H1 (cell line): ENCODE measurements at regions not wholly inside any gene's neighbourhood (a gene's known extent, or its start where the extent isn't known, plus 50 kb on each side); places are given as distances from the start of the nearest gene placed in this dataset.

Experiments used
- CTCF ChIA-PET: fragments of 300-600 bp; sonication (Branson Sonifier 250); formaldehyde crosslinking; loops from one replicate; lab custom pipeline; 2021; ENCODE audit not compliant: partially characterized antibody; lab: Charles Lee
- POLR2A ChIA-PET: fragments of 300-600 bp; sonication (Branson Sonifier 250); formaldehyde crosslinking; loops from one replicate; lab custom pipeline; 2021; ENCODE audit warnings: inconsistent platforms; ENCODE audit not compliant: partially characterized antibody; lab: Charles Lee
- DNase-seq, 2 experiments: peaks; one replicate each; pipeline versions ENCODE4 v3.0.0 to v3.0.0-alpha.2; 2010 to 2022; ENCODE audit warnings: low spot score in 2 of 2, low read depth in 1 of 2, mixed read lengths in 1 of 2
- FAIRE-seq: peaks from 2 replicates; lab custom pipeline; 2011; peaks lifted over from hg19 to GRCh38; lab: Jason Lieb, UNC
- H2AFZ ChIP-seq: 2 replicates; pipeline ENCODE4 v1.8.1; 2012; ENCODE audit warnings: low read length, inconsistent platforms
- H2AK5ac ChIP-seq: 2 replicates; pipeline ENCODE4 v1.6.1; 2013; ENCODE audit warnings: low read depth, low read length
- H2BK120ac ChIP-seq: replicated peaks from 2 replicates; pipeline ENCODE3; 2013; ENCODE audit warnings: low read depth, low read length, inconsistent platforms
- H2BK12ac ChIP-seq: 2 replicates; pipeline ENCODE4 v1.6.1; 2013; ENCODE audit warnings: low read depth, low read length
- H2BK15ac ChIP-seq: 2 replicates; pipeline ENCODE4 v1.6.1; 2013; ENCODE audit warnings: low read length
- H2BK20ac ChIP-seq: 2 replicates; pipeline ENCODE4 v1.6.1; 2013; ENCODE audit warnings: low read length
- H2BK5ac ChIP-seq: 2 replicates; pipeline ENCODE4 v1.6.1; 2013; ENCODE audit warnings: low read depth, low read length
- H3K14ac ChIP-seq: 2 replicates; pipeline ENCODE4 v1.6.1; 2013; ENCODE audit warnings: inconsistent platforms; ENCODE audit not compliant: insufficient read length
- H3K18ac ChIP-seq: 2 replicates; pipeline ENCODE4 v1.6.1; 2013; ENCODE audit warnings: low read length; ENCODE audit errors: extremely low read depth
- H3K23ac ChIP-seq: 2 replicates; pipeline ENCODE4 v1.6.1; 2013; ENCODE audit warnings: inconsistent platforms; ENCODE audit not compliant: insufficient read length
- H3K23me2 ChIP-seq: 2 replicates; pipeline ENCODE4 v1.6.1; 2013; ENCODE audit warnings: low read depth, low read length
- H3K27ac ChIP-seq: 2 replicates; pipeline ENCODE4 v1.6.1; 2011; ENCODE audit warnings: low read depth, low read length, inconsistent platforms
- H3K27me3 ChIP-seq, 4 experiments: replicated peaks in 1 of 4; 1 replicate in 1 of 4; 2 replicates in 3 of 4; pipeline versions ENCODE4 v1.6.1 to v1.8.1; 2011 to 2013; ENCODE audit warnings: low read length in 3 of 4, mild to moderate bottlenecking in 3 of 4, inconsistent platforms in 2 of 4, mixed read lengths in 2 of 4, moderate library complexity in 1 of 4; ENCODE audit not compliant: control insufficient read depth in 3 of 4, insufficient read depth in 3 of 4; ENCODE audit errors: extremely low read depth in 1 of 4
- H3K36me3 ChIP-seq, 4 experiments: 2 replicates each; pipeline versions ENCODE4 v1.6.1 to v1.8.1; 2011 to 2013; ENCODE audit warnings: mild to moderate bottlenecking in 4 of 4, low read length in 3 of 4, moderate library complexity in 2 of 4, control low read depth in 1 of 4, inconsistent platforms in 1 of 4; ENCODE audit not compliant: insufficient read depth in 4 of 4, control insufficient read depth in 2 of 4
- H3K4ac ChIP-seq: replicated peaks from 2 replicates; pipeline ENCODE3; 2013; ENCODE audit warnings: low read length, low read depth, mixed read lengths, inconsistent platforms; ENCODE audit not compliant: insufficient read length
- H3K4me1 ChIP-seq, 4 experiments: replicated peaks in 1 of 4; 1 replicate in 1 of 4; 2 replicates in 3 of 4; pipeline versions ENCODE4 v1.6.1 to v1.8.1; 2011 to 2013; ENCODE audit warnings: low read length in 3 of 4, inconsistent platforms in 2 of 4, mixed read lengths in 1 of 4; ENCODE audit not compliant: insufficient read depth in 4 of 4, control insufficient read depth in 3 of 4
- H3K4me2 ChIP-seq, 2 experiments: 2 replicates each; pipeline versions ENCODE4 v1.6.1 to v1.8.1; 2011 to 2013; ENCODE audit warnings: low read depth in 2 of 2, low read length in 2 of 2, control low read depth in 1 of 2, inconsistent platforms in 1 of 2, mild to moderate bottlenecking in 1 of 2; ENCODE audit not compliant: insufficient read depth in 1 of 2
- H3K4me3 ChIP-seq, 4 experiments: fragments of 200-600, 300-600 bp in 1 of 4; sonication (generic), shearing (Covaris generic), sonication (Bioruptor Twin) in 1 of 4; 2 replicates each; pipeline versions ENCODE4 v1.5.1 to v1.8.1; 2011 to 2016; ENCODE audit warnings: low read length in 4 of 4, low read depth in 3 of 4, control low read depth in 2 of 4, inconsistent platforms in 2 of 4, mild to moderate bottlenecking in 2 of 4, mixed read lengths in 1 of 4, moderate library complexity in 1 of 4; ENCODE audit not compliant: insufficient read depth in 2 of 4; ENCODE audit errors: extremely low read depth in 1 of 4
- H3K56ac ChIP-seq: replicated peaks from 2 replicates; pipeline ENCODE3; 2013; ENCODE audit warnings: low read depth, mild to moderate bottlenecking, mixed read lengths, low read length, inconsistent platforms; ENCODE audit not compliant: insufficient read length
- H3K79me1 ChIP-seq: 2 replicates; pipeline ENCODE4 v1.6.1; 2013; ENCODE audit warnings: low read depth, low read length, control low read depth
- H3K79me2 ChIP-seq, 2 experiments: 2 replicates each; pipeline versions ENCODE4 v1.6.1 to v1.8.1; 2012 to 2013; ENCODE audit warnings: low read length in 2 of 2, mild to moderate bottlenecking in 2 of 2, inconsistent platforms in 1 of 2; ENCODE audit not compliant: insufficient read depth in 2 of 2, control insufficient read depth in 1 of 2
- H3K9ac ChIP-seq, 4 experiments: replicated peaks in 1 of 4; 1 replicate in 1 of 4; 2 replicates in 3 of 4; pipeline versions ENCODE4 v1.6.1 to v1.8.1; 2011 to 2013; ENCODE audit warnings: low read depth in 3 of 4, low read length in 3 of 4, control low read depth in 2 of 4, mild to moderate bottlenecking in 2 of 4, moderate library complexity in 2 of 4, inconsistent platforms in 1 of 4; ENCODE audit errors: extremely low read depth in 1 of 4
- H3K9me3 ChIP-seq, 2 experiments: 2 replicates each; pipeline versions ENCODE4 v1.6.1 to v1.8.1; 2012 to 2013; ENCODE audit warnings: mild to moderate bottlenecking in 2 of 2, moderate library complexity in 2 of 2, control low read depth in 1 of 2, inconsistent platforms in 1 of 2, low read depth in 1 of 2, low read length in 1 of 2, mixed read lengths in 1 of 2; ENCODE audit not compliant: insufficient read depth in 2 of 2
- H4K20me1 ChIP-seq, 2 experiments: replicated peaks in 1 of 2; 2 replicates each; pipeline versions ENCODE3 to v1.8.1; 2011 to 2013; ENCODE audit warnings: inconsistent platforms in 2 of 2, low read length in 2 of 2, mild to moderate bottlenecking in 1 of 2; ENCODE audit not compliant: insufficient read depth in 2 of 2, control insufficient read depth in 1 of 2
- H4K5ac ChIP-seq: 2 replicates; pipeline ENCODE4 v1.6.1; 2013; ENCODE audit warnings: low read length, low read depth, mixed read lengths, inconsistent platforms; ENCODE audit not compliant: insufficient read length
- H4K8ac ChIP-seq: 2 replicates; pipeline ENCODE4 v1.8.0; 2013; ENCODE audit warnings: mild to moderate bottlenecking, moderate library complexity, low read length, inconsistent platforms; ENCODE audit not compliant: insufficient read depth; ENCODE audit errors: extremely low read depth
- H4K91ac ChIP-seq: replicated peaks from 2 replicates; pipeline ENCODE3; 2013; ENCODE audit warnings: low read length, mixed read lengths, inconsistent platforms; ENCODE audit not compliant: insufficient read length
- BCL11A ChIP-seq, 2 experiments: IDR thresholded peaks; one replicate each; pipeline ENCODE4 v1.6.1; 2011; ENCODE audit warnings: low read depth in 2 of 2, low read length in 2 of 2, mild to moderate bottlenecking in 2 of 2
- CHD1 ChIP-seq: IDR thresholded peaks from 2 replicates; pipeline ENCODE4 v1.6.1; 2012; ENCODE audit warnings: low read depth, low read length, improper control_type of control experiment
- CTBP2 ChIP-seq: IDR thresholded peaks from 2 replicates; pipeline ENCODE4 v1.7.0; 2011; ENCODE audit warnings: borderline replicate concordance, mild to moderate bottlenecking, moderate library complexity, mixed read lengths, low read length; ENCODE audit not compliant: insufficient read depth, insufficient read length
- EP300 ChIP-seq, 2 experiments: IDR thresholded peaks; 1 replicate in 1 of 2; 2 replicates in 1 of 2; pipeline ENCODE4 v1.6.1; 2011 to 2012; ENCODE audit warnings: low read depth in 2 of 2, low read length in 2 of 2, mild to moderate bottlenecking in 2 of 2, borderline replicate concordance in 1 of 2, inconsistent platforms in 1 of 2, moderate library complexity in 1 of 2
- HDAC2 ChIP-seq, 2 experiments: fragments of 300-600 bp in 1 of 2; sonication (generic) in 1 of 2; IDR thresholded peaks; 2 replicates each; pipeline ENCODE4 v1.6.1; 2011 to 2012; ENCODE audit warnings: low read depth in 2 of 2, low read length in 2 of 2, mild to moderate bottlenecking in 2 of 2, moderate library complexity in 2 of 2, borderline replicate concordance in 1 of 2, inconsistent platforms in 1 of 2
- KDM1A ChIP-seq: fragments of 200-600, 300-600 bp; sonication (generic); IDR thresholded peaks from 2 replicates; pipeline ENCODE4 v1.7.1; 2016; ENCODE audit warnings: mild to moderate bottlenecking, low read length, borderline replicate concordance
- NRF1 ChIP-seq: IDR thresholded peaks from 2 replicates; pipeline ENCODE4 v1.6.1; 2011; ENCODE audit warnings: mild to moderate bottlenecking, low read depth, low read length, improper control_type of control experiment
- POLR2A ChIP-seq, 2 experiments: IDR thresholded peaks; 1 replicate in 1 of 2; 2 replicates in 1 of 2; pipeline ENCODE4 v1.6.1; 2011; ENCODE audit warnings: low read depth in 2 of 2, low read length in 2 of 2, mild to moderate bottlenecking in 2 of 2; ENCODE audit errors: control extremely low read depth in 1 of 2
- POU5F1 ChIP-seq: IDR thresholded peaks from 2 replicates; pipeline ENCODE4 v1.6.1; 2011; ENCODE audit warnings: low read depth, mild to moderate bottlenecking, low read length, moderate library complexity
- RBBP5 ChIP-seq: IDR thresholded peaks from 2 replicates; pipeline ENCODE4 v1.7.1; 2012; ENCODE audit warnings: low read depth, mild to moderate bottlenecking, inconsistent platforms, low read length, moderate library complexity, borderline replicate concordance
- TBP ChIP-seq: IDR thresholded peaks from 2 replicates; pipeline ENCODE4 v1.6.1; 2011; ENCODE audit warnings: low read depth, low read length, improper control_type of control experiment
- YY1 ChIP-seq: IDR thresholded peaks from 2 replicates; pipeline ENCODE4 v1.6.1; 2011; ENCODE audit warnings: low read depth, mild to moderate bottlenecking, low read length
- WGBS, 2 experiments: shearing (Covaris generic) in 1 of 2; methylation state at CpG; one replicate each; pipeline versions ENCODE4 v1.1.6 to v1.1.7; 2013 to 2015; ENCODE audit warnings: low lambda C conversion rate in 2 of 2, mixed read lengths in 2 of 2, inconsistent platforms in 1 of 2, low coverage in 1 of 2, missing lambda C conversion rate in 1 of 2; ENCODE audit not compliant: insufficient replicate concordance in 2 of 2, insufficient coverage in 1 of 2, insufficient read length in 1 of 2; ENCODE audit errors: extremely low coverage in 1 of 2, missing lambda C conversion rate in 1 of 2; 5-methylcytosine and 5-hydroxymethylcytosine counted together
- TF ChIP-seq, protein P1 (sequence below): IDR thresholded peaks from 2 replicates; pipeline ENCODE4 v1.6.1; 2012; ENCODE audit warnings: inconsistent platforms

- Histone ChIP-seq H4K5ac (no peak overlapping the region), H3K23ac (no peak overlapping the region), H3K79me2 (no peaks in the 10 kb centered on the region), H3K4me2 (no peak overlapping the region), H3K36me3 (no peaks in the 10 kb centered on the region), H3K23me2 (no peaks in the 10 kb centered on the region; the same call in 1 of the 2 replicates), H3K27ac (no peak overlapping the region), H3K14ac (no peak overlapping the region), H2BK12ac (no peak overlapping the region), H2BK5ac (no peak overlapping the region), H2BK15ac (no peak overlapping the region), H3K27me3 (no peaks in the 10 kb centered on the region), H4K8ac (no peak overlapping the region), H4K91ac (no peak overlapping the region), H3K4me3 (no peak overlapping the region), H3K9me3 (no peaks in the 10 kb centered on the region), H2BK120ac (no peak overlapping the region), H3K4ac (no peak overlapping the region), H3K9ac (no peak overlapping the region), H3K79me1 (no peaks in the 10 kb centered on the region), H3K4me1 (peaks cover 0 to 2% (median 0%) of the 10 kb centered on the region in 4 experiments; a peak in 2 of 7 replicates), H2BK20ac (no peak overlapping the region), H2AFZ (no peak overlapping the region), H3K18ac (no peak overlapping the region), H3K56ac (no peak overlapping the region), H4K20me1 (no peaks in the 10 kb centered on the region), H2AK5ac (no peak overlapping the region)
- CTCF ChIA-PET, result no interaction called here
- POLR2A ChIA-PET, result no interaction called here
- DNase-seq (no peak), FAIRE-seq (no peak)
- WGBS, 2 experiments, result 91% methylated on average over 4 of the region's 4 CpGs; no CpG with 5 or more reads in 1 of the 2 experiments
- TF ChIP-seq, protein P1, sequence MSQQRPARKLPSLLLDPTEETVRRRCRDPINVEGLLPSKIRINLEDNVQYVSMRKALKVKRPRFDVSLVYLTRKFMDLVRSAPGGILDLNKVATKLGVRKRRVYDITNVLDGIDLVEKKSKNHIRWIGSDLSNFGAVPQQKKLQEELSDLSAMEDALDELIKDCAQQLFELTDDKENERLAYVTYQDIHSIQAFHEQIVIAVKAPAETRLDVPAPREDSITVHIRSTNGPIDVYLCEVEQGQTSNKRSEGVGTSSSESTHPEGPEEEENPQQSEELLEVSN, result no peak
- no peak for TF ChIP-seq RBBP5
- TF ChIP-seq CHD1, result no peak
- TF ChIP-seq NRF1, result no peak
- no peak for TF ChIP-seq POU5F1
- no peak for TF ChIP-seq YY1
- no peak for TF ChIP-seq BCL11A (IDR thresholded peaks at IDR 0.05; ENCODE audit: low read depth in 2 of 2, low read length in 2 of 2)
- TF ChIP-seq TBP, result no peak
- no peak for TF ChIP-seq KDM1A
- no peak for TF ChIP-seq EP300 (IDR thresholded peaks at IDR 0.05; ENCODE audit: borderline replicate concordance in 1 of 2, low read depth in 2 of 2, low read length in 2 of 2)
- no peak for TF ChIP-seq HDAC2 (IDR thresholded peaks at IDR 0.05; ENCODE audit: borderline replicate concordance in 1 of 2, low read depth in 2 of 2, low read length in 2 of 2)
- TF ChIP-seq CTBP2, result no peak
- TF ChIP-seq POLR2A (IDR thresholded peaks at IDR 0.05; ENCODE audit: control extremely low read depth in 1 of 2, low read depth in 2 of 2, low read length in 2 of 2), result no peak
These were observed 369.4 kb upstream of the B3GALT2 start for GRCh38 chr1:193555662-193556441.
